ENCODE measurements at regions not wholly inside any gene's neighbourhood (a gene's known extent, or its start where the extent isn't known, plus 50 kb on each side); places are given as distances from the start of the nearest gene placed in this dataset.
"Not testable (repeated sequence)": the region's sequence is repeated elsewhere in the genome, so short reads cannot be mapped to it uniquely, and the experiment has no call there.

- no peak for DNase-seq
Observed at GRCh38 chr13:24997367-24997967, 98.5 kb upstream of the PABPC3 start.

- DNase-seq = no peak
Observed at GRCh38 chr13:24998433-24998832, 97.5 kb upstream of the PABPC3 start.

- no peak for DNase-seq
Observed at GRCh38 chr13:25001476-25002206, 94.3 kb upstream of the PABPC3 start.

- not testable (repeated sequence) for DNase-seq
Observed at GRCh38 chr13:25002311-25002710, 93.6 kb upstream of the PABPC3 start.

GRCh38 chr13:25004489-25004888 lies 91.4 kb upstream of the PABPC3 start:
- DNase-seq = not testable (repeated sequence)

- DNase-seq = not testable (repeated sequence)
Observed at GRCh38 chr13:25005050-25005497, 90.9 kb upstream of the PABPC3 start.

- DNase-seq = not testable (repeated sequence)
Observed at GRCh38 chr13:25007389-25007788, 88.5 kb upstream of the PABPC3 start.

GRCh38 chr13:25014398-25014973 lies 81.5 kb upstream of the PABPC3 start:
- not testable (repeated sequence) for DNase-seq

GRCh38 chr13:25017176-25017575 lies 78.8 kb upstream of the PABPC3 start:
- DNase-seq = not testable (repeated sequence)

- not testable (repeated sequence) for DNase-seq
Observed at GRCh38 chr13:25017808-25018728, 77.9 kb upstream of the PABPC3 start.

- no peak for DNase-seq
Observed at GRCh38 chr13:25018729-25019115, 77.2 kb upstream of the PABPC3 start.

- not testable (repeated sequence) for DNase-seq
Observed at GRCh38 chr13:25019741-25020140, 76.2 kb upstream of the PABPC3 start.

GRCh38 chr13:25024175-25024574 lies 71.8 kb upstream of the PABPC3 start:
- no peak for DNase-seq

- no peak for DNase-seq
Observed at GRCh38 chr13:25032160-25032559, 63.8 kb upstream of the PABPC3 start.

GRCh38 chr13:25034173-25034572 lies 61.8 kb upstream of the PABPC3 start:
- DNase-seq = no peak

- DNase-seq = no peak
Observed at GRCh38 chr13:25037057-25037813, 58.7 kb upstream of the PABPC3 start.

GRCh38 chr13:25042151-25042865 lies 53.6 kb upstream of the PABPC3 start:
- DNase-seq = no peak

GRCh38 chr13:25044071-25044470 lies 51.9 kb upstream of the PABPC3 start:
- no peak for DNase-seq

Measured in SIG-M5 (cell line).